A673 (cell line): ENCODE measurements at regions not wholly inside any gene's neighbourhood (a gene's known extent, or its start where the extent isn't known, plus 50 kb on each side); places are given as distances from the start of the nearest gene placed in this dataset.

Source experiments
- BruUV-seq: library from RNA; stranded (reverse); fragments of 400-500 nt; replicated peaks from 2 replicates; lab custom pipeline; 2021; lab: Mats Ljungman, UMichigan
- CTCF ChIA-PET: fragments of 300-600 bp; sonication (Branson Sonifier 250); formaldehyde crosslinking; loops from one replicate; lab custom pipeline; 2022; ENCODE audit warnings: antibody characterized with exemption; lab: Charles Lee
- POLR2A ChIA-PET: fragments of 300-600 bp; sonication (Branson Sonifier 250); formaldehyde crosslinking; loops from one replicate; lab custom pipeline; 2022; ENCODE audit warnings: antibody characterized with exemption; ENCODE audit not compliant: low non-redundant PET; lab: Charles Lee
- DNase-seq: peaks from one replicate; pipeline ENCODE4 v3.0.0-alpha.2; 2015; ENCODE audit warnings: low spot score
- H3K27ac ChIP-seq: fragments of 200-600 bp; sonication (generic); 2 replicates; pipeline ENCODE4 v1.5.1; 2016; ENCODE audit warnings: mixed run types, low read depth, mild to moderate bottlenecking, mixed read lengths, antibody characterized with exemption, low read length; ENCODE audit not compliant: poor library complexity, severe bottlenecking
- H3K27me3 ChIP-seq: fragments of 200-600 bp; sonication (generic); replicated peaks from 2 replicates; pipeline ENCODE4 v1.6.1; 2017; ENCODE audit warnings: mixed run types, low read depth, mild to moderate bottlenecking, mixed read lengths, antibody characterized with exemption, low read length; ENCODE audit not compliant: insufficient read depth, poor library complexity
- H3K36me3 ChIP-seq: fragments of 200-600 bp; sonication (generic); 2 replicates; pipeline ENCODE4 v1.6.1; 2016; ENCODE audit warnings: mixed run types, mild to moderate bottlenecking, mixed read lengths, antibody characterized with exemption, low read length; ENCODE audit not compliant: insufficient read depth, poor library complexity, severe bottlenecking
- H3K4me1 ChIP-seq: fragments of 200-600 bp; sonication (generic); 2 replicates; pipeline ENCODE4 v1.6.1; 2017; ENCODE audit warnings: mixed run types, mild to moderate bottlenecking, mixed read lengths, antibody characterized with exemption, low read length; ENCODE audit not compliant: insufficient read depth, poor library complexity, severe bottlenecking
- H3K4me3 ChIP-seq: fragments of 200-600 bp; sonication (generic); 2 replicates; pipeline ENCODE4 v1.5.1; 2016; ENCODE audit warnings: low read depth, mixed run types, mild to moderate bottlenecking, mixed read lengths, low read length; ENCODE audit not compliant: poor library complexity, severe bottlenecking
- H3K9me3 ChIP-seq: fragments of 200-600 bp; sonication (generic); 2 replicates; pipeline ENCODE4 v1.6.1; 2016; ENCODE audit warnings: mixed run types, low read depth, mild to moderate bottlenecking, mixed read lengths, antibody characterized with exemption, low read length; ENCODE audit not compliant: poor library complexity, severe bottlenecking
- EZH2 ChIP-seq: fragments of 200-600 bp; sonication (generic); IDR thresholded peaks from 2 replicates; pipeline ENCODE4 v1.6.1; 2017; ENCODE audit warnings: borderline replicate concordance, low read depth, mild to moderate bottlenecking, mixed read lengths, antibody characterized with exemption, low read length; ENCODE audit not compliant: poor library complexity, severe bottlenecking
- intact Hi-C: fragments of 100-400 bp; cut with micrococcal nuclease; formaldehyde crosslinking; loops from one replicate; pipeline ENCODE4 v1.10.0; 2022; ENCODE audit not compliant: unreplicated experiment
- TF ChIP-seq, protein P1 (sequence below): fragments of 300-800, 200-600 bp; sonication (generic); conservative IDR thresholded peaks from 2 replicates; pipeline ENCODE4 v1.5.1; 2017; ENCODE audit warnings: low read depth, mild to moderate bottlenecking, antibody characterized with exemption, low read length, moderate library complexity, mixed read lengths

- intact Hi-C loops: no loop called here
- Histone ChIP-seq H3K4me3 (no peak overlapping the region), H3K4me1 (no peaks in the 10 kb centered on the region), H3K9me3 (no peaks in the 10 kb centered on the region), H3K27me3 (no peaks in the 10 kb centered on the region), H3K36me3 (no peaks in the 10 kb centered on the region), H3K27ac (no peak overlapping the region)
- no peak for DNase-seq
- no peak for TF ChIP-seq EZH2
- TF ChIP-seq, protein P1, sequence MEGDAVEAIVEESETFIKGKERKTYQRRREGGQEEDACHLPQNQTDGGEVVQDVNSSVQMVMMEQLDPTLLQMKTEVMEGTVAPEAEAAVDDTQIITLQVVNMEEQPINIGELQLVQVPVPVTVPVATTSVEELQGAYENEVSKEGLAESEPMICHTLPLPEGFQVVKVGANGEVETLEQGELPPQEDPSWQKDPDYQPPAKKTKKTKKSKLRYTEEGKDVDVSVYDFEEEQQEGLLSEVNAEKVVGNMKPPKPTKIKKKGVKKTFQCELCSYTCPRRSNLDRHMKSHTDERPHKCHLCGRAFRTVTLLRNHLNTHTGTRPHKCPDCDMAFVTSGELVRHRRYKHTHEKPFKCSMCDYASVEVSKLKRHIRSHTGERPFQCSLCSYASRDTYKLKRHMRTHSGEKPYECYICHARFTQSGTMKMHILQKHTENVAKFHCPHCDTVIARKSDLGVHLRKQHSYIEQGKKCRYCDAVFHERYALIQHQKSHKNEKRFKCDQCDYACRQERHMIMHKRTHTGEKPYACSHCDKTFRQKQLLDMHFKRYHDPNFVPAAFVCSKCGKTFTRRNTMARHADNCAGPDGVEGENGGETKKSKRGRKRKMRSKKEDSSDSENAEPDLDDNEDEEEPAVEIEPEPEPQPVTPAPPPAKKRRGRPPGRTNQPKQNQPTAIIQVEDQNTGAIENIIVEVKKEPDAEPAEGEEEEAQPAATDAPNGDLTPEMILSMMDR: no peak
- ChIA-PET CTCF (no interaction called here), POLR2A (no interaction called here)
- no TSS peak for BruUV-seq
Observed at GRCh38 chr13:22085001-22085400, 414.1 kb downstream of the FGF9 start.

DNA sequence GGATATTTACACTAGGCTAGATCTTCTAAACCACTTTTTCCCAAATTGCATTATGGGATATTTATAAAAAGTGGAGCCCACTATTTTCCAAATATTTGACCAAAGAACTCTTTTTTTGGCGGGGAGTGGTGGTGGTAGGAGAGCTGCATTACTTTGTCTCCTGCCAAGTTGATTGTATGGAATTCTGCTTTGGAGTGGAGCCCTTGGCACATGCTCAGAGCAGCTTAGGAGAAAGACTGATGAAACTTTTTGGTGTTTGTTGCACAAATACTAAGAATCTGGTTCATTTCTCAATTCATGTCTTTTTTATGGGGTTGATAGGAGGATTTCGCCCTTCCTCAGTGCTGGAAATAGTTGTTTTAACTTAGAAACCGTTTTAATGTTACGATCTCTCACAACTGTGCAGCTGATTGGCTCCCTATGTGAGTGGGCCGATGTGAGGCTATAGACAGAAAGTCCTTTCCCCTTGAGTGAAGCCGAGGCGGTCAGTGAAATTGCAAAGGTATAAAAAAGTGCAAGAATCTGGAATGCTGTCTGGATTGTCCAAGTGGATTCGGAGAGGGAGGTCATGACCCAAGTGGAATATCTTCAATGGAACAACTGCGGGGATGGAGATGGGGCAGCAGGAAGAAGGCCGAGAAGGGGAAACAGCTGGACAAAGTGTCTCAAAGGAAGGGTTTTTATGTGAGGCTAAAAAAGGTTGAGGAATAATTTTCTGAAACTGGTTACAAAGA is 415.9 kb downstream of the FGF9 start:
- Histone ChIP-seq H3K27me3 (no peaks in the 10 kb centered on the region), H3K4me1 (no peaks in the 10 kb centered on the region), H3K36me3 (no peaks in the 10 kb centered on the region), H3K9me3 (no peaks in the 10 kb centered on the region), H3K27ac (no peak overlapping the region), H3K4me3 (no peak overlapping the region)
- ChIA-PET POLR2A (no interaction called here), CTCF (no interaction called here)
- BruUV-seq: no TSS peak
- intact Hi-C loops: no loop called here
- TF ChIP-seq EZH2: no peak
- TF ChIP-seq, protein P1: no peak
- DNase-seq: no peak

- H3K4me3 ChIP-seq: no peak overlapping the region
- no peaks in the 10 kb centered on the region for H3K4me1 ChIP-seq
- DNase-seq: no peak
- no peaks in the 10 kb centered on the region for H3K36me3 ChIP-seq
- TF ChIP-seq EZH2: no peak
- TF ChIP-seq, protein P1: no peak
- no TSS peak for BruUV-seq
- ChIA-PET POLR2A (no interaction called here), CTCF (no interaction called here)
- H3K27me3 ChIP-seq: no peaks in the 10 kb centered on the region
- no peaks in the 10 kb centered on the region for H3K9me3 ChIP-seq
- intact Hi-C loops: no loop called here
- no peak overlapping the region for H3K27ac ChIP-seq
Observed at GRCh38 chr13:22090106-22090505, 419.2 kb downstream of the FGF9 start.
